WTC11 (cell line): ENCODE measurements at regions not wholly inside any gene's neighbourhood (a gene's known extent, or its start where the extent isn't known, plus 50 kb on each side); places are given as distances from the start of the nearest gene placed in this dataset.

Experiments used
- NFATC4 ChIP-seq: fragments of 250-450 bp; sonication (Bioruptor Pico); IDR thresholded peaks from 2 replicates; pipeline ENCODE4 v1.9.0; 2021; ENCODE audit warnings: mild to moderate bottlenecking

GRCh38 chr7:76149847-76150691, 51.6 kb upstream of the SRRM3 start (continued):
- TF ChIP-seq NFATC4 (CRISPR knock-in tag), result no peak
- TF ChIP-seq, all 79 proteins: peak for 0
